ENCODE measurements at regions not wholly inside any gene's neighbourhood (a gene's known extent, or its start where the extent isn't known, plus 50 kb on each side); places are given as distances from the start of the nearest gene placed in this dataset.

- no peak for DNase-seq
Observed at GRCh38 chr2:19300961-19301360, 57.5 kb downstream of the OSR1 start.

- no peak for DNase-seq
Observed at GRCh38 chr2:19299522-19299921, 58.9 kb downstream of the OSR1 start.

GRCh38 chr2:19299032-19299431 lies 59.4 kb downstream of the OSR1 start:
- no peak for DNase-seq

GRCh38 chr2:19297716-19298115 lies 60.7 kb downstream of the OSR1 start:
- no peak for DNase-seq

- no peak for DNase-seq
Observed at GRCh38 chr2:19295998-19296502, 62.4 kb downstream of the OSR1 start.

- peak in 1 of 56 donors; percentile 3 for DNase-seq
Observed at GRCh38 chr2:19292007-19292406, 66.4 kb downstream of the OSR1 start.

- DNase-seq, result no peak
Observed at GRCh38 chr2:19288291-19288690, 70.1 kb downstream of the OSR1 start.

GRCh38 chr2:19287324-19287723 lies 71.1 kb downstream of the OSR1 start:
- DNase-seq, result no peak

- no peak for DNase-seq
Observed at GRCh38 chr2:19282305-19282704, 76.1 kb downstream of the OSR1 start.

GRCh38 chr2:19274439-19274838 lies 84.0 kb downstream of the OSR1 start:
- no peak for DNase-seq

GRCh38 chr2:19272941-19273470 lies 85.4 kb downstream of the OSR1 start:
- DNase-seq, result no peak

- DNase-seq, result no peak
Observed at GRCh38 chr2:19272039-19272438, 86.4 kb downstream of the OSR1 start.

GRCh38 chr2:19264852-19265251 lies 93.6 kb downstream of the OSR1 start:
- DNase-seq, result no peak

GRCh38 chr2:19262150-19262549 lies 96.3 kb downstream of the OSR1 start:
- DNase-seq, result no peak

GRCh38 chr2:19261061-19261460 lies 97.4 kb downstream of the OSR1 start:
- no peak for DNase-seq

GRCh38 chr2:19256121-19256601 lies 102.3 kb downstream of the OSR1 start:
- peak in 2 of 56 donors; percentile 2 to 6 for DNase-seq

GRCh38 chr2:19255481-19255880 lies 102.9 kb downstream of the OSR1 start:
- DNase-seq, result peak in 9 of 56 donors; percentile 5 to 36 (median 13)

- no peak for DNase-seq
Observed at GRCh38 chr2:19251554-19251953, 106.9 kb downstream of the OSR1 start.

GRCh38 chr2:19250906-19251305 lies 107.5 kb downstream of the OSR1 start:
- DNase-seq, result no peak

- no peak for DNase-seq
Observed at GRCh38 chr2:19247186-19247585, 111.2 kb downstream of the OSR1 start.

GRCh38 chr2:19246496-19246895 lies 111.9 kb downstream of the OSR1 start:
- DNase-seq, result no peak

GRCh38 chr2:19244460-19245363 lies 113.7 kb downstream of the OSR1 start:
- no peak for DNase-seq

Measured in nucleus accumbens (tissue), 56 donors.